Activated CD4-positive, alpha-beta T cell treated with anti-CD3 and anti-CD28 coated beads, Interleukin-2, amount 50 U/mL, for 24 hours (primary cell): ENCODE measurements at regions not wholly inside any gene's neighbourhood (a gene's known extent, or its start where the extent isn't known, plus 50 kb on each side); places are given as distances from the start of the nearest gene placed in this dataset.
"Not testable (repeated sequence)": the region's sequence is repeated elsewhere in the genome, so short reads cannot be mapped to it uniquely, and the experiment has no call there.

Experiments used
- DNase-seq, 2 donors: peaks; one replicate each; pipeline ENCODE4 v3.0.0-alpha.2; 2020; ENCODE audit warnings: low read depth in 1 of 2, low spot score in 1 of 2

- DNase-seq: peak in 1 of 2 donors; percentile 37
These were observed 164.8 kb downstream of the PPIAL4G start for GRCh38 chr1:148318123-148318903.

GRCh38 chr1:148317288-148317985 lies 165.4 kb upstream of the NBPF11 start:
- no peak for DNase-seq

GRCh38 chr1:148315071-148315811 lies 163.2 kb upstream of the NBPF11 start:
- no peak for DNase-seq

- DNase-seq: no peak
These were observed 158.7 kb upstream of the NBPF11 start for GRCh38 chr1:148310807-148311206.

- no peak for DNase-seq
These were observed 157.9 kb upstream of the NBPF11 start for GRCh38 chr1:148309940-148310500.

GRCh38 chr1:148308832-148309458 lies 156.9 kb upstream of the NBPF11 start:
- DNase-seq: no peak

- DNase-seq: no peak
These were observed 155.6 kb upstream of the NBPF11 start for GRCh38 chr1:148307583-148308185.

- DNase-seq: not testable (repeated sequence)
These were observed 152.9 kb upstream of the NBPF11 start for GRCh38 chr1:148304935-148305334.

GRCh38 chr1:148302586-148303364 lies 150.7 kb upstream of the NBPF11 start:
- DNase-seq: peak; percentile 63 to 71

- not testable (repeated sequence) for DNase-seq
These were observed 145.8 kb upstream of the NBPF11 start for GRCh38 chr1:148297852-148298251.

GRCh38 chr1:148296511-148296910 lies 144.4 kb upstream of the NBPF11 start:
- no peak for DNase-seq

GRCh38 chr1:148294116-148294807 lies 142.2 kb upstream of the NBPF11 start:
- no peak for DNase-seq

GRCh38 chr1:148293651-148294050 lies 141.6 kb upstream of the NBPF11 start:
- DNase-seq: no peak

- no peak for DNase-seq
These were observed 140.8 kb upstream of the NBPF11 start for GRCh38 chr1:148292915-148293314.

- no peak for DNase-seq
These were observed 138.8 kb upstream of the NBPF11 start for GRCh38 chr1:148290881-148291280.

GRCh38 chr1:148289647-148290046 lies 137.6 kb upstream of the NBPF11 start:
- no peak for DNase-seq

- not testable (repeated sequence) for DNase-seq
These were observed 133.9 kb upstream of the NBPF11 start for GRCh38 chr1:148285946-148286345.

GRCh38 chr1:148280831-148281572 lies 128.9 kb upstream of the NBPF11 start:
- DNase-seq: not testable (repeated sequence)
